ENCODE measurements at regions not wholly inside any gene's neighbourhood (a gene's known extent, or its start where the extent isn't known, plus 50 kb on each side); places are given as distances from the start of the nearest gene placed in this dataset.

DNA sequence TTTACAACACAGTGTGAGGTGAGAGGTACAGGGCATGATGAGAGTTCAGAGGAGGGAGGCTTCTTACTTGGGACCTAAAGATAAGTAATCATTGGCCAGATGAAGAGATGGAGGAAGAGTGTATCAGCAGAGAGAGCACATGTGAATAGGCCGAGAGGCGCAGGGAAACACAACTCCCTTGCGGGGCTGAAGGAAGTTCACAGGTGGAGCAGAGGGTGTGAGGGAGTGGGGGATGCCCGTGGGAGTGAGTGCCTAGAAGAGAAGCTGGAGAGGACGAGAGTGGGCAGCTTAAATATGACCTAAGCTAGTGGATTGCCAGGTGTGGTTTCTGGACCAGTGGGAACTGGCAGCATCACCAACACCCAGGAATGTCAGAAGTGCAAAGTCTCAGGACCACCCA is 98.2 kb upstream of the TBC1D5 start:
- DNase-seq (ENCODE audit: insufficient read length, low spot score), result no peak
- TF ChIP-seq POU2F2 (IDR thresholded peaks at IDR 0.05; ENCODE audit: low read depth, low read length) (no peak), PAX5 (IDR thresholded peaks at IDR 0.05; ENCODE audit: insufficient read depth, low read length, severe bottlenecking) (no peak)
- FAIRE-seq, result no peak

DNA sequence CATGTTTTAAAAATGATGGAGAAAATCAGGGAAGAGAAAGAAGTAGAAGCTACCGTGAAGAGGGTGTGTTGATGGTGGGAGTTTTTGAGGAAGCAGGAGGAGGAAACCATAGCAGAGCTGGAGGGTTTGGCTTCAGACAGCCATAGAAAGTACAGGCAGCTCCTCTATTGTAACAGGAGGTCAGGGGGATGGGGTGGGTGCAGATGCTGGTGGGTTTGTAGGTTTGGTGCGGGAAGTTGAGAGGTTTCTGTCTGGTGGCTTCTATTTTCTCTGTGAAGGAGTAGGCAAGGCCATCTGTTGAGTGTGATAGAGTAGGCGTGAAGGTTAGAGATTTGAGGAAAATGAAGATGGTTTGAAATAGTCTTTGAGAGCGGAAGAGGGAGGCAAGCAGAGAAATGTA is 97.7 kb upstream of the TBC1D5 start:
- TF ChIP-seq POU2F2 (IDR thresholded peaks at IDR 0.05; ENCODE audit: low read depth, low read length), result no peak
- TF ChIP-seq POLR2AphosphoS5 (IDR thresholded peaks at IDR 0.05; ENCODE audit: low read depth, low read length), result no peak
- TF ChIP-seq TAF1 (IDR thresholded peaks at IDR 0.05; ENCODE audit: low read depth, low read length), result no peak
- TF ChIP-seq PAX5 (IDR thresholded peaks at IDR 0.05; ENCODE audit: insufficient read depth, low read length, severe bottlenecking), result no peak
- TF ChIP-seq POLR2A (IDR thresholded peaks at IDR 0.05; ENCODE audit: low read depth, low read length), result no peak
- TF ChIP-seq SPI1 (IDR thresholded peaks at IDR 0.05; ENCODE audit: low read depth, low read length), result no peak
- DNase-seq (ENCODE audit: insufficient read length, low spot score) (no peak), FAIRE-seq (no peak)

DNA sequence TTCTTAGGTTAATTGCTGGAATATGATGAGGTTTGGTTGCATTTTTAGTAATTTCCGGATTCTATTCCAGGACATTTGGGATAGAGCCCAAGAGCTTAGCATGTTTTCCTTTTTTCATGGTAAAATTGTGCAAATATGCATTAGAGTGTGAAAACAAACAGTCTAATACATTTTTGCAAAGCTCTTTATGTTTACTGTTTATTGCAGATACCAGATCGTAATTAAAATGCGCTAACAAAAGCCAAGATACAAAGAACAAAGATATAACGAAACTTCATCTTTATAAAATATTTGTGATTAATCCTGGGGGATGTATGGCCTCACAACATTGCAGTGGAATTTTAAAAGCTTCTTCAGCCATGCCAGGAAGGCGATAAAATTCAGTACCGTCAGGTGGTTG is 94.5 kb upstream of the TBC1D5 start:
- FAIRE-seq, result no peak
- no peak for DNase-seq (ENCODE audit: insufficient read length, low spot score)
- no peak for TF ChIP-seq PAX5 (IDR thresholded peaks at IDR 0.05; ENCODE audit: insufficient read depth, low read length, severe bottlenecking)
- no peak for TF ChIP-seq POU2F2 (IDR thresholded peaks at IDR 0.05; ENCODE audit: low read depth, low read length)
- no peak for TF ChIP-seq TAF1 (IDR thresholded peaks at IDR 0.05; ENCODE audit: low read depth, low read length)
- TF ChIP-seq POLR2A (IDR thresholded peaks at IDR 0.05; ENCODE audit: low read depth, low read length), result no peak
- no peak for TF ChIP-seq SPI1 (IDR thresholded peaks at IDR 0.05; ENCODE audit: low read depth, low read length)
- TF ChIP-seq POLR2AphosphoS5 (IDR thresholded peaks at IDR 0.05; ENCODE audit: low read depth, low read length), result no peak

DNA sequence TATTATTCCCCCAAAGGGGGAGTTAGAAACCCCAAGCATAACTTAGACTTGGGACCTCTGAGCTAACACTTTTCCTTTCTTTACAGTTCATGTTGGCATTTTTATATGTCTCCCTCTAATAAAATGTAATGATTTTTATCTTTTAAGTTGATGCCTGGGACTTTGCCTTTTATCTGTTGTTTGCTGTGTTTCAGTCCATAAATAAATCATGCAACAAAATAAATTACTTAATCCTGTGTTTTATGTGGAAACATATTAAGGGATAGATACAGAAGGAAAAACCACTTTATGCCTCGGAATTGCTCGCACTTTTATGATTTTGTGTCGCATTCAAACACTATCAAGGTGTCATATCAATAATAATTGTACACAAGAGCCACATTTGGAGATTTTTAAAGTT is 93.7 kb upstream of the TBC1D5 start:
- DNase-seq (ENCODE audit: insufficient read length, low spot score) (no peak), FAIRE-seq (no peak)
- TF ChIP-seq POU2F2 (IDR thresholded peaks at IDR 0.05; ENCODE audit: low read depth, low read length) (no peak), TAF1 (IDR thresholded peaks at IDR 0.05; ENCODE audit: low read depth, low read length) (no peak), POLR2A (IDR thresholded peaks at IDR 0.05; ENCODE audit: low read depth, low read length) (no peak), POLR2AphosphoS5 (IDR thresholded peaks at IDR 0.05; ENCODE audit: low read depth, low read length) (no peak), SPI1 (IDR thresholded peaks at IDR 0.05; ENCODE audit: low read depth, low read length) (no peak), PAX5 (IDR thresholded peaks at IDR 0.05; ENCODE audit: insufficient read depth, low read length, severe bottlenecking) (no peak)

GRCh38 chr3:17833786-17834559 is 91.5 kb upstream of the TBC1D5 start:
- no peak for FAIRE-seq
- TF ChIP-seq PAX5 (IDR thresholded peaks at IDR 0.05; ENCODE audit: insufficient read depth, low read length, severe bottlenecking) (no peak), POU2F2 (IDR thresholded peaks at IDR 0.05; ENCODE audit: low read depth, low read length) (no peak), POLR2AphosphoS5 (IDR thresholded peaks at IDR 0.05; ENCODE audit: low read depth, low read length) (no peak), POLR2A (IDR thresholded peaks at IDR 0.05; ENCODE audit: low read depth, low read length) (no peak), TAF1 (IDR thresholded peaks at IDR 0.05; ENCODE audit: low read depth, low read length) (no peak), SPI1 (IDR thresholded peaks at IDR 0.05; ENCODE audit: low read depth, low read length) (no peak)
- DNase-seq (ENCODE audit: insufficient read length, low spot score), result no peak

DNA sequence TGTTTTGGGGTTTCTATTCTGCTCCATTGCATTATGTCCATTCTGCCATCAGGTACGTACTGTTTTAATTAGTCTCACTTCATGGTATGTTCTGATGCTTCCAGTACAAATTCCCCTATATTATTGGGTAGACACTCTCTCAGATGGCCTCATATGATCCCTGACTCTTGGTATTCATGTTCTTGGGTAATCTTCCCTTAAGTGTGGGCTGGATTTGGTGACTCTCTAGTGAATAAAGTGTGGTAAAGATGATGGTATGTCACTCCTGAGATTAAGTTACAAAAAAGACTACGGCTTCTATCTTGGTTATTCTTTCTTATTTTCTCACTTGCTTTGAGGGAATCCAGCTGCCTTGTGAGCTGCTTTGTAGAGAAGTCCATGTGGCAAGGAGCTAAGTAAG is 89.6 kb upstream of the TBC1D5 start:
- DNase-seq (ENCODE audit: insufficient read length, low spot score) (no peak), FAIRE-seq (no peak)
- TF ChIP-seq POU2F2 (IDR thresholded peaks at IDR 0.05; ENCODE audit: low read depth, low read length), result no peak
- no peak for TF ChIP-seq TAF1 (IDR thresholded peaks at IDR 0.05; ENCODE audit: low read depth, low read length)
- TF ChIP-seq POLR2AphosphoS5 (IDR thresholded peaks at IDR 0.05; ENCODE audit: low read depth, low read length), result no peak
- TF ChIP-seq SPI1 (IDR thresholded peaks at IDR 0.05; ENCODE audit: low read depth, low read length), result no peak
- no peak for TF ChIP-seq PAX5 (IDR thresholded peaks at IDR 0.05; ENCODE audit: insufficient read depth, low read length, severe bottlenecking)
- no peak for TF ChIP-seq POLR2A (IDR thresholded peaks at IDR 0.05; ENCODE audit: low read depth, low read length)

- no peak for DNase-seq (ENCODE audit: insufficient read length, low spot score)
- no peak for FAIRE-seq
- TF ChIP-seq PAX5 (IDR thresholded peaks at IDR 0.05; ENCODE audit: insufficient read depth, low read length, severe bottlenecking) (no peak), TAF1 (IDR thresholded peaks at IDR 0.05; ENCODE audit: low read depth, low read length) (no peak), POU2F2 (IDR thresholded peaks at IDR 0.05; ENCODE audit: low read depth, low read length) (no peak), POLR2AphosphoS5 (IDR thresholded peaks at IDR 0.05; ENCODE audit: low read depth, low read length) (no peak), POLR2A (IDR thresholded peaks at IDR 0.05; ENCODE audit: low read depth, low read length) (no peak), SPI1 (IDR thresholded peaks at IDR 0.05; ENCODE audit: low read depth, low read length) (no peak)
Measured at GRCh38 chr3:17831366-17831765, 88.9 kb upstream of the TBC1D5 start.

GRCh38 chr3:17830788-17831187 is 88.4 kb upstream of the TBC1D5 start:
- TF ChIP-seq POLR2A (IDR thresholded peaks at IDR 0.05; ENCODE audit: low read depth, low read length) (no peak), PAX5 (IDR thresholded peaks at IDR 0.05; ENCODE audit: insufficient read depth, low read length, severe bottlenecking) (no peak), POU2F2 (IDR thresholded peaks at IDR 0.05; ENCODE audit: low read depth, low read length) (no peak), TAF1 (IDR thresholded peaks at IDR 0.05; ENCODE audit: low read depth, low read length) (no peak), SPI1 (IDR thresholded peaks at IDR 0.05; ENCODE audit: low read depth, low read length) (no peak), POLR2AphosphoS5 (IDR thresholded peaks at IDR 0.05; ENCODE audit: low read depth, low read length) (no peak)
- no peak for FAIRE-seq
- DNase-seq (ENCODE audit: insufficient read length, low spot score), result no peak

- no peak for DNase-seq (ENCODE audit: insufficient read length, low spot score)
- TF ChIP-seq TAF1 (IDR thresholded peaks at IDR 0.05; ENCODE audit: low read depth, low read length) (no peak), POLR2AphosphoS5 (IDR thresholded peaks at IDR 0.05; ENCODE audit: low read depth, low read length) (no peak), POU2F2 (IDR thresholded peaks at IDR 0.05; ENCODE audit: low read depth, low read length) (no peak), POLR2A (IDR thresholded peaks at IDR 0.05; ENCODE audit: low read depth, low read length) (no peak)
- no peak for FAIRE-seq
Measured at GRCh38 chr3:17828388-17828787, 86.0 kb upstream of the TBC1D5 start.

DNA sequence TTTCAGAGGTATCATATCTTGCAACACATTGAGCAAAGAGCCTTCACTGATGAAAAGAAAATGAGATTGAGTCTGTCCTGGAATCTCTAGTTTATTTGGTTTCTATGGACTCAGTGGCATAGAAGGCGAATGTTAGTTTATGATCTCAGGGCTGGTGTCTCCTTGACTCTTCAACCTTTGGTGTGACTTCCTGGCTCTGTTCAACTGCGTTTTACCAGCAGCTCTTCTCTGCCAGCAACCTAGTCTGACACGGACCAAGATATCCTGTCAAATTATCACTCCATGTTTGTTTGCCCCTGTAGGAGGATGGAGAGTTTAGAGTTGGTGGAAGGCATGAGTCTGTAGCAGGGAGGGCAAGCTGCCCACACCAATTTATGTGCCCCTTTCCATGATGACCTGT is 82.9 kb upstream of the TBC1D5 start:
- no peak for FAIRE-seq
- DNase-seq (ENCODE audit: insufficient read length, low spot score), result no peak
- TF ChIP-seq POLR2AphosphoS5 (IDR thresholded peaks at IDR 0.05; ENCODE audit: low read depth, low read length) (no peak), POU2F2 (IDR thresholded peaks at IDR 0.05; ENCODE audit: low read depth, low read length) (no peak)

All from GM12891 (cell line).